ENCODE measurements at regions not wholly inside any gene's neighbourhood (a gene's known extent, or its start where the extent isn't known, plus 50 kb on each side); places are given as distances from the start of the nearest gene placed in this dataset.
"Not testable (repeated sequence)": the region's sequence is repeated elsewhere in the genome, so short reads cannot be mapped to it uniquely, and the experiment has no call there.

- no peak for ATAC-seq
These were observed 456.5 kb downstream of the METTL4 start for GRCh38 chr18:2114765-2115164.

GRCh38 chr18:2121224-2121623 is 450.1 kb downstream of the METTL4 start:
- DNase-seq (no peak), ATAC-seq (no peak)

More at GRCh38 chr18:2114765-2115164, 456.5 kb downstream of the METTL4 start:
- no peak for DNase-seq

GRCh38 chr18:2123077-2123476 is 448.2 kb downstream of the METTL4 start:
- DNase-seq, result no peak
- ATAC-seq, result no peak

- DNase-seq (no peak), ATAC-seq (no peak)
These were observed 436.9 kb downstream of the METTL4 start for GRCh38 chr18:2134364-2134763.

GRCh38 chr18:2135309-2135708 is 436.0 kb downstream of the METTL4 start:
- DNase-seq, result no peak
- no peak for ATAC-seq

- no peak for ATAC-seq
- DNase-seq, result no peak
These were observed 432.8 kb downstream of the METTL4 start for GRCh38 chr18:2138552-2138951.

- DNase-seq (no peak), ATAC-seq (no peak)
These were observed 431.6 kb downstream of the METTL4 start for GRCh38 chr18:2139691-2140090.

GRCh38 chr18:2143636-2144035 is 427.7 kb downstream of the METTL4 start:
- ATAC-seq, result no peak

GRCh38 chr18:2144811-2145210 is 426.5 kb downstream of the METTL4 start:
- no peak for DNase-seq
- no peak for ATAC-seq

More at GRCh38 chr18:2143636-2144035, 427.7 kb downstream of the METTL4 start:
- DNase-seq, result no peak

- ATAC-seq, result no peak
- DNase-seq, result no peak
These were observed 425.2 kb downstream of the METTL4 start for GRCh38 chr18:2146092-2146491.

- DNase-seq, result no peak
- no peak for ATAC-seq
These were observed 424.6 kb downstream of the METTL4 start for GRCh38 chr18:2146754-2147153.

- no peak for DNase-seq
- ATAC-seq, result no peak
These were observed 423.7 kb downstream of the METTL4 start for GRCh38 chr18:2147476-2148230.

- ATAC-seq (no peak), DNase-seq (no peak)
These were observed 422.5 kb downstream of the METTL4 start for GRCh38 chr18:2148823-2149222.

- no peak for DNase-seq
- ATAC-seq, result no peak
These were observed 420.7 kb downstream of the METTL4 start for GRCh38 chr18:2150566-2150965.

- no peak for ATAC-seq
- DNase-seq, result no peak
These were observed 417.0 kb downstream of the METTL4 start for GRCh38 chr18:2154278-2154677.

GRCh38 chr18:2164644-2165550 is 406.4 kb downstream of the METTL4 start:
- DNase-seq (no peak), ATAC-seq (no peak)

- not testable (repeated sequence) for DNase-seq, ATAC-seq
These were observed 404.4 kb downstream of the METTL4 start for GRCh38 chr18:2166876-2167275.

- no peak for DNase-seq
These were observed 403.3 kb downstream of the METTL4 start for GRCh38 chr18:2168022-2168421.

GRCh38 chr18:2169656-2170055 is 401.6 kb downstream of the METTL4 start:
- ATAC-seq, result no peak
- DNase-seq, result no peak

More at GRCh38 chr18:2168022-2168421, 403.3 kb downstream of the METTL4 start:
- ATAC-seq, result no peak

- no peak for ATAC-seq
- no peak for DNase-seq
These were observed 399.3 kb downstream of the METTL4 start for GRCh38 chr18:2171840-2172625.

GRCh38 chr18:2172881-2173280 is 398.4 kb downstream of the METTL4 start:
- DNase-seq (no peak), ATAC-seq (no peak)

GRCh38 chr18:2173486-2173885 is 397.8 kb downstream of the METTL4 start:
- ATAC-seq (no peak), DNase-seq (no peak)

Measured in stimulated activated naive CD8-positive, alpha-beta T cell treated with anti-CD3 and anti-CD28 coated beads, Interleukin-15, Interleukin-2, amounts not matched to agents 100 U/mL and 50 U/mL, for 24 hours (primary cell).